Astrocyte of the spinal cord (primary cell): ENCODE measurements at regions not wholly inside any gene's neighbourhood (a gene's known extent, or its start where the extent isn't known, plus 50 kb on each side); places are given as distances from the start of the nearest gene placed in this dataset.
"Not testable (repeated sequence)": the region's sequence is repeated elsewhere in the genome, so short reads cannot be mapped to it uniquely, and the experiment has no call there.

Experiments used
- DNase-seq: peaks from one replicate; pipeline ENCODE4 v3.0.0; 2011; ENCODE audit warnings: low read depth, low spot score
- H3K4me3 ChIP-seq: 2 replicates; pipeline ENCODE4 v1.5.1; 2011; ENCODE audit warnings: low read depth, mild to moderate bottlenecking, low read length, moderate library complexity
- CTCF ChIP-seq: IDR thresholded peaks from 2 replicates; pipeline ENCODE4 v1.5.1; 2012; ENCODE audit warnings: low read depth, mild to moderate bottlenecking, low read length, inconsistent platforms
- in situ Hi-C: cut with HindIII; loops from 2 replicates; pipeline ENCODE4 v1.10.0; 2017; ENCODE audit warnings: low sequenced_read_pairs

GRCh38 chr3:153356908-153357307 lies 194.9 kb downstream of the RAP2B start:
- DNase-seq, result no peak
- in situ Hi-C loops, result no loop called here
- H3K4me3 ChIP-seq, result no peak overlapping the region
- no peak for TF ChIP-seq CTCF

GRCh38 chr3:153357436-153357835 lies 195.4 kb downstream of the RAP2B start:
- DNase-seq, result peak; percentile 26
- in situ Hi-C loops, result no loop called here
- H3K4me3 ChIP-seq, result no peak overlapping the region
- TF ChIP-seq CTCF, result no peak

- no peak for TF ChIP-seq CTCF
- H3K4me3 ChIP-seq, result no peak overlapping the region
- in situ Hi-C loops, result no loop called here
- DNase-seq, result no peak
These were observed 207.7 kb downstream of the RAP2B start for GRCh38 chr3:153369561-153370374.

GRCh38 chr3:153370680-153371079 lies 208.7 kb downstream of the RAP2B start:
- DNase-seq, result no peak
- in situ Hi-C loops, result no loop called here
- TF ChIP-seq CTCF, result no peak
- H3K4me3 ChIP-seq, result no peak overlapping the region

- in situ Hi-C loops, result no loop called here
- no peak for DNase-seq
- no peak for TF ChIP-seq CTCF
- no peak overlapping the region for H3K4me3 ChIP-seq
These were observed 210.3 kb downstream of the RAP2B start for GRCh38 chr3:153372326-153372725.

GRCh38 chr3:153373606-153374005 lies 211.6 kb downstream of the RAP2B start:
- in situ Hi-C loops, result no loop called here
- TF ChIP-seq CTCF, result no peak
- DNase-seq, result no peak
- no peak overlapping the region for H3K4me3 ChIP-seq

GRCh38 chr3:153378366-153378765 lies 216.3 kb downstream of the RAP2B start:
- DNase-seq, in situ Hi-C loops: not testable (repeated sequence)

More at GRCh38 chr3:153378366-153378765, 216.3 kb downstream of the RAP2B start:
- not testable (repeated sequence) for H3K4me3 ChIP-seq
